ENCODE measurements at regions not wholly inside any gene's neighbourhood (a gene's known extent, or its start where the extent isn't known, plus 50 kb on each side); places are given as distances from the start of the nearest gene placed in this dataset.
"Not testable (repeated sequence)": the region's sequence is repeated elsewhere in the genome, so short reads cannot be mapped to it uniquely, and the experiment has no call there.

DNA sequence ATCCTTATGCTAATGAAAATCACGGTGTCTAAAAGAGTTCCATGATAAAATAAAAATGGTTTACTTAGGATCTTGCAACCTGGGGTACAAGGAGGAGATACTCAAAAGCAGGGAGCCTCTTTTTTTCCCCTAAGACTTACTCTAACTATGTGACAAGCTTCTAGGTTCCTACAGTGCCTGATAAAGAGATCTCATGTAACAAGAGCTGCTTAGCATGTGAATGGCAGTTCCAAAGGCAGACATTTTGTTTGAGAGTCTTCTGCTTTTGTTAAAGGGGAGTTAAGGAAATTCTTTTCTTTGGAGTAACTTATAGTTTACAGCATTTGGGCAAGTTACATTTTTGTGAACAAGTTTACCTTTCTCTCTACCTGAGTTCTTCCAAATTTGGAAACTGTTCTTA, 945.8 kb upstream of the ADGRB3 start:
- no peak for DNase-seq (ENCODE audit: low read depth)
- TF ChIP-seq, protein P1, sequence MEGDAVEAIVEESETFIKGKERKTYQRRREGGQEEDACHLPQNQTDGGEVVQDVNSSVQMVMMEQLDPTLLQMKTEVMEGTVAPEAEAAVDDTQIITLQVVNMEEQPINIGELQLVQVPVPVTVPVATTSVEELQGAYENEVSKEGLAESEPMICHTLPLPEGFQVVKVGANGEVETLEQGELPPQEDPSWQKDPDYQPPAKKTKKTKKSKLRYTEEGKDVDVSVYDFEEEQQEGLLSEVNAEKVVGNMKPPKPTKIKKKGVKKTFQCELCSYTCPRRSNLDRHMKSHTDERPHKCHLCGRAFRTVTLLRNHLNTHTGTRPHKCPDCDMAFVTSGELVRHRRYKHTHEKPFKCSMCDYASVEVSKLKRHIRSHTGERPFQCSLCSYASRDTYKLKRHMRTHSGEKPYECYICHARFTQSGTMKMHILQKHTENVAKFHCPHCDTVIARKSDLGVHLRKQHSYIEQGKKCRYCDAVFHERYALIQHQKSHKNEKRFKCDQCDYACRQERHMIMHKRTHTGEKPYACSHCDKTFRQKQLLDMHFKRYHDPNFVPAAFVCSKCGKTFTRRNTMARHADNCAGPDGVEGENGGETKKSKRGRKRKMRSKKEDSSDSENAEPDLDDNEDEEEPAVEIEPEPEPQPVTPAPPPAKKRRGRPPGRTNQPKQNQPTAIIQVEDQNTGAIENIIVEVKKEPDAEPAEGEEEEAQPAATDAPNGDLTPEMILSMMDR (conservative IDR thresholded peaks at IDR 0.05; ENCODE audit: control insufficient read depth, insufficient read depth, low read depth, low read length): no peak
- no peak overlapping the region for H3K4me3 ChIP-seq (ENCODE audit: control insufficient read depth, low read depth, low read length)

DNA sequence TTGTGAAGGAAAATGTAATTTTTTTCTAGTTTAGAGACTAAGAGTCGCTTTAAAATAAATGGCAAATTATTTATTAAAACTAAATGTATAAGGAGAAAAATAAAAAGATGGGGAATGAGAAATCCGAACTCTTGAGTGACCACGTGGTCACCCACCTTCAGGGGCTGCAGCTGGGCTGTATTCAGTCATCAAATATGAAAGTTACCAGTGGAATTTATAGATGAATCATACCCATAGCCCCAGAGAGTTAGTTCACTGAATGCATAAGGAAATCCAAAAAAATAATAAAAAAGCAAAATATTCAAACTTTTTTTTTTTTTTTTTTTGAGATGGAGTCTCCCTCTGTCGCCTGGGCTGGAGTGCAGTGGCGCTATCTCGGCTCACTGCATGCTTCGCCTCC, 947.7 kb upstream of the ADGRB3 start:
- TF ChIP-seq, protein P1 (conservative IDR thresholded peaks at IDR 0.05; ENCODE audit: control insufficient read depth, insufficient read depth, low read depth, low read length): no peak

DNA sequence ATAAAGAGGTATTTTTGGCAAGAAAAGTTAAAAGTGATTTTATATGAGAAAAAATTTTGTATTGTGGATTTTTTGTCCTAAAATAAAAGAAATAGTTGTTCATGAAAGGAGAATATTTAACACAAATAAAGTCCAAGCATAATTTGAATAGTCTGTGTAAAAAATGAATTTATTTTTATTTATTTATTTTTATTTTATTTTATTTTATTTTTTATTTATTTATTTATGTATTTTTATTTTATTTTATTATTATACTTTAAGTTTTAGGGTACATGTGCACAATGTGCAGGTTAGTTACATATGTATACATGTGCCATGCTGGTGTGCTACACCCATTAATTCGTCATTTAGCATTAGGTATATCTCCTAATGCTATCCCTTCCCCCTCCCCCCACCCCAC, 948.9 kb upstream of the ADGRB3 start:
- not testable (repeated sequence) for H3K4me3 ChIP-seq (ENCODE audit: control insufficient read depth, low read depth, low read length); DNase-seq (ENCODE audit: low read depth)

More for the DNA sequence above, 947.7 kb upstream of the ADGRB3 start:
- peak; percentile 25 for DNase-seq (ENCODE audit: low read depth)
- H3K4me3 ChIP-seq (ENCODE audit: control insufficient read depth, low read depth, low read length): no peak overlapping the region

DNA sequence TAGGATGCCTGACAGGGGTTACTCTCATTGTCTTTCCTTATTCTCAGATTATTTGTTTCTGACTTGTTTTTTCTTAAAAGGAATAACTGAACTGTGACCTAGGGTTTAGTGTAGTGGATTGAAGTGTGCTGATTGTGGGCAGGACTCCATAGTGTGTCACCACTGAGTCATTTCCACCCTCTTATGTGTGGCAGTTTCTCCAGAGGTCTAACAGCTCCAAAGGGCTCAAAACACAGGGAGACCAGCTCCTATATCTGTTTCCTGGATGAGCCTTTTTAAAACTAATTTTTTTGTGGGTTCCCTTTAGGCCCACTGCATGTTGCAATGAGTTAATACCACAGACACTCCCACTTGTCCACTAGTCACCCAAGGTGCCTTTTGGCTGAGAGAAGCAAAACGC, 951.1 kb upstream of the ADGRB3 start:
- TF ChIP-seq, protein P1 (conservative IDR thresholded peaks at IDR 0.05; ENCODE audit: control insufficient read depth, insufficient read depth, low read depth, low read length): no peak
- H3K4me3 ChIP-seq (ENCODE audit: control insufficient read depth, low read depth, low read length): no peak overlapping the region
- DNase-seq (ENCODE audit: low read depth): peak; percentile 92

DNA sequence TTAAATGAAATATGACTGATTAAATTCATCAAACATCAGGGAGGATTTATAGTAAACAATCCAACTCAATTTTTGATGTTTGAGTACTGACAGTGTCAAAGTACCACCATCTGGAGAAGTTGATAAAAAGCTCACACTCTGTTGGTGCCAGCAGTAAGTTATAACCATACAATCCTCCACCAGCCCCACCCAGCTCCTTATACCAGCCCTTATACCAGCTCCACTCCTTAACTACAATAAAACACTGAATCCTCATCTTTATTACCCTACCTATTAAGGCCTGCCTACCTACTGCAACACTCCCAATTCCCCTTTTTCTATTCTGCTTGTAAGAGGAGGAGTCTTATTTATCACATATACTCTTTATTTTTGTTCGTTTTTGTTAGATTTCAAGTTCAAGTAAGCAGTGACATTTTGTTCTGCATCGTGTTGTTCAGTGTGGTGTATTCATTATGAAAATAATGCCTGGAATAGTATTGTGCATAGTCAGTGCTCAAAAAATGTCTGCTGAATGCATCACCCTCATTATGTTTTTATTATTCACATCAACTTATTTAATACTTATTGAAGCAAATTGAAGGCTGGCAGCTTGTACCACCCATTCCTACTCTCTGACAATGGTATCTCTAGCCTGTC, 954.7 kb upstream of the ADGRB3 start:
- TF ChIP-seq, protein P1 (conservative IDR thresholded peaks at IDR 0.05; ENCODE audit: control insufficient read depth, insufficient read depth, low read depth, low read length): no peak
- DNase-seq (ENCODE audit: low read depth): peak; percentile 61
- H3K4me3 ChIP-seq (ENCODE audit: control insufficient read depth, low read depth, low read length): no peak overlapping the region

DNA sequence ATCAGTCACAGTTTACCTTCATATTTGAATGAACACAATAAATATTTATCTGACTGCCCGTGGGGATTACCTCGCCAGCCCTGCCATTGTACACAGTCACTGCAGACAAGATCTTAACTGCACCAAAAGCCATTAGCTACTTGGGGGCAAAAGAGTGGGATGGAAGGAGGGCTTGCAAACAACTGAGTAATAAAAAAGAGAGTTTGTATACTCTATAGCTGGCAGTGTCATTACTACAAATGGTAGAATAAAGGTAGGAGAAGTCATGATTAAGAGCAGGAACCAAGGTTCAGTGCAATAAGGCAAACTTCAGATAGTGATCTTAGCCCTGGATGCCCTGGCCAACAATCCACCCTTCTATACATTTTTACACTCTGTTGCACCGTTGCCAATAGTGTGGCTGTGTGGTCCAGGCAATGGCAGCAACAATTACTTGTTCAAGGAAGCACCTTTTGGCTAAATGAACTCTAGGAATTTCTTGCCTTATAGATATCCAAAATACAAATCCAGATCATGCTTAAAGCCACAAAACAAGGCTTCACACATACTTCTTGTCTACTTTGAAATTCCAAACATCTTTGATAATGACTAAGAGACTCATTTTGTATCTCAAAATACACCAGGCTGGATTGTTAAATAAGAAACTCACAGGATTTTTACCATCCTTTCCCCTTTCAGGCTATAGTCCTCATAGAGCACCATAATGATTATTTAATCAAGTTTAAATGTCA, 955.4 kb upstream of the ADGRB3 start:
- TF ChIP-seq, protein P1 (conservative IDR thresholded peaks at IDR 0.05; ENCODE audit: control insufficient read depth, insufficient read depth, low read depth, low read length): no peak
- no peak overlapping the region for H3K4me3 ChIP-seq (ENCODE audit: control insufficient read depth, low read depth, low read length)
- no peak for DNase-seq (ENCODE audit: low read depth)

DNA sequence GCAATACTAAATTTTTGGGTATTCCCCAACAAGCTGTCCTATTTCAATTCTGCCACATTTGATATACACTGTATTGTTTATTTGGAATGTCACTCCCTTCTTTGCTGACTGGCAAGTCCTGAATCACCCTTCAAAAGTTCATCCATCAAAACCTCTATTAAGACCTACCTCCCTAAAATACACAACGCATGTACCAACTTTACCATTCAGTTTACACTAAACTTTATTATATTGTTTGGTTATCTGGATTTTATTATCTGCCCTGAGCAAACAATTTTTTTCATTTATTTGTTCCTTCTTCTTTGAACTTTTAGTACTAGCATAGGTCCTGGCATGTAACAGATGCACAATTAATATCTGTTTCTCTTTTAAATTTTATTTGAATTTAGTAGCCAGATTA, 958.2 kb upstream of the ADGRB3 start:
- no peak for DNase-seq (ENCODE audit: low read depth)
- TF ChIP-seq, protein P1 (conservative IDR thresholded peaks at IDR 0.05; ENCODE audit: control insufficient read depth, insufficient read depth, low read depth, low read length): no peak
- no peak overlapping the region for H3K4me3 ChIP-seq (ENCODE audit: control insufficient read depth, low read depth, low read length)
